Motor neuron (in vitro differentiated cells): ENCODE measurements at regions not wholly inside any gene's neighbourhood (a gene's known extent, or its start where the extent isn't known, plus 50 kb on each side); places are given as distances from the start of the nearest gene placed in this dataset.

ENCODE experiments used
- ATAC-seq, 8 experiments: fragments of 200-7000 bp; cut with Tn5 transposase; replicated peaks in 6 of 8; 2 replicates each; pipeline ENCODE4 v1.8.0; 2021; ENCODE audit warnings: mild to moderate bottlenecking in 8 of 8, moderate library complexity in 8 of 8
- H3K27ac ChIP-seq, 2 donors: fragments of 250-450 bp; sonication (Bioruptor Pico); 2 replicates each; pipeline ENCODE4 v1.9.0; 2021; ENCODE audit warnings: antibody characterized with exemption in 2 of 2, mild to moderate bottlenecking in 2 of 2, moderate library complexity in 1 of 2
- H3K4me1 ChIP-seq, 2 donors: fragments of 250-450 bp; sonication (Bioruptor Pico); replicated peaks in 1 of 2; 2 replicates each; pipeline ENCODE4 v1.6.1; 2021; ENCODE audit warnings: antibody characterized with exemption in 2 of 2, mild to moderate bottlenecking in 2 of 2, moderate library complexity in 1 of 2
- H3K4me3 ChIP-seq, 5 donors: fragments of 250-450 bp; sonication (Bioruptor Pico); 2 replicates each; pipeline ENCODE4 v1.9.0; 2021; ENCODE audit warnings: antibody characterized with exemption in 5 of 5, mild to moderate bottlenecking in 5 of 5, moderate library complexity in 4 of 5
- WGBS, 10 experiments: fragments of 450-650 bp; shearing (Covaris generic); methylation state at CpG; one replicate each; pipeline ENCODE4 v1.0.0; 2022; 5-methylcytosine and 5-hydroxymethylcytosine counted together
- in situ Hi-C, 9 experiments: fragments of 400-800 bp; cut with MboI; loops; one replicate each; pipeline ENCODE4 v1.15.0; 2021; ENCODE audit warnings: low sequenced_read_pairs in 9 of 9, low pct_unique_long_range_greater_than_20kb in 2 of 9; ENCODE audit not compliant: unreplicated experiment in 9 of 9

DNA sequence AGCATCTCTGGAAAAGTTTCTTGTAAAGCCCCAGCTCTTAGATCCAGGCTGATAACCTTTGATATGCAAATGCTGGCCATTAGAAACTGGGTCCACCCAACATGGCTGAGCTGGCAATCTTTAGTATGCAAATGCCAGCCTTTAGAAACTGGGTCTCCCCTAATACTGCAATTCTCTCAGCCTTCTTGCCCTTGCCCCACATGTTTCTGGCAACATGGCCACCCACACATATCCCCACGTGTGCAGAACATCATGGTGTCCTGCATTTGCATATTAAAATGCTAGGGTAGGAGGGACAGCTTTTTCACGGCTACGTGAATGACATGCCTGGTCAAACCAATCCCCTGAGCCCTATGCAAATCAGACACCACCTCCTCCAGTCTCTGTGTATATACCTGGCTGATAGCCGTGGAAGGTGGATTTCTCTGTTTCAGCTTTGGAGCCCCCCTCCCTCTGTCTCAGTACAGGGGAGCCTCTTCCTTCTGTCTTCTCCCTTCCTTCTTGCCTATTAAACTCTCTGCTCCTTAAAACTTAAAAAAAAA, 344.0 kb upstream of the NWD2 start:
- no peaks in the 10 kb centered on the region for H3K4me1 ChIP-seq
- H3K27ac ChIP-seq = no peak overlapping the region
- WGBS, 10 experiments = 0 to 88% (median 68%) methylated on average over 1 to 4 of the region's 4 CpGs
- peak in 2 of 8 experiments; percentile 26 to 32 for ATAC-seq
- in situ Hi-C loops = no loop called here
- H3K4me3 ChIP-seq = no peak overlapping the region

DNA sequence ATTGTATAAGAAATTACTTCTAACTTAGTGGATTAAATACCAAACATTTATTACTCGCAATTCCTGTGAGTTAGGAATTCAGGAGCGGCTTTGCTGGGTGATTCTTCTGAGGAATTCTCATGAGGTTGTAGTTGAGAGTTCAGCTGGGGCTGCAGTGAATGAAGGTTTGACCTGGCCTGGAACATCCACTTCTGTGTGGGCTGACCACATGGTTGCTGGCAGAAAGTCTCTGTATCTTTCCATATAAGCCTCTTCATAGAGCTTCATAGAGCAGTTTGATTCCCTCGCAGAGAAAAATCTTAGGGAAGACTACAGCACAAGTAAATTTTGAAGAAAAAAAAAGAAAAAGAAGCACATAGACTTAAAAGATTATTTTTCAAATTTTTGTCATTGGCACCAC, 339.7 kb upstream of the NWD2 start:
- no peak overlapping the region for H3K27ac ChIP-seq
- no peaks in the 10 kb centered on the region for H3K4me1 ChIP-seq
- in situ Hi-C loops = no loop called here
- H3K4me3 ChIP-seq = no peak overlapping the region
- 3 to 100% (median 90%) methylated on average over 1 to 3 of the region's 3 CpGs for WGBS, 10 experiments
- ATAC-seq = no peak

DNA sequence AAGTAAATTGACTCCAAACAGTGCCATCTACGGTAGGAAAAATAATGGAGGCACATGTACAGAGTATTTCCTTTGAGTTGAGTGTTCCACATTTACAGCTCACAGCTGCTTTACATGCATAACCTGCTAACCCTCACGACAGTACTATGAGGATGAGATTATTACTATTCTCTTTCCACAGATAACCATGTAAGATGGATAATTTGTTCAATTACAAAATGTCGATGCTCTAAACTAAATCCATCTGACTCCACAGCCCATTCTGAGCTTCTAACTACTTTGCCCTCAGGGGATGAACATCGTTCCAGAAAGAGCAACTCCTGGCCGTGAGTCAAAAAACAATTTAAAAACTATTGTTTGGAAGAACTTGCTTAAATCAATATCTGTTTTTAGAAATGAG, 330.4 kb upstream of the NWD2 start:
- WGBS, 10 experiments = 0 to 92% (median 83%) methylated on average over 1 to 5 of the region's 5 CpGs; no CpG with 5 or more reads in 1 of the 10 experiments
- in situ Hi-C loops = no loop called here
- no peak overlapping the region for H3K4me3 ChIP-seq
- ATAC-seq = peak in 2 of 8 experiments; percentile 40 to 43
- H3K4me1 ChIP-seq = peaks cover 0 to 29% of the 10 kb centered on the region in 2 donors
- no peak overlapping the region for H3K27ac ChIP-seq

- no peak overlapping the region for H3K4me3 ChIP-seq
- no peak overlapping the region for H3K27ac ChIP-seq
- 0 to 88% (median 55%) methylated on average over 1 to 2 of the region's 2 CpGs for WGBS, 10 experiments
- in situ Hi-C loops = no loop called here
- peaks cover 0 to 29% of the 10 kb centered on the region in 2 donors for H3K4me1 ChIP-seq
- ATAC-seq = no peak
Observed at GRCh38 chr4:36915717-36916116, 328.8 kb upstream of the NWD2 start.

- H3K4me3 ChIP-seq = no peak overlapping the region
- 15 to 94% (median 63%) methylated on average over 2 to 6 of the region's 6 CpGs; no CpG with 5 or more reads in 2 of the 10 experiments for WGBS, 10 experiments
- H3K4me1 ChIP-seq = peaks cover 0 to 35% of the 10 kb centered on the region in 2 donors
- no peak overlapping the region for H3K27ac ChIP-seq
- no peak for ATAC-seq
- in situ Hi-C loops = no loop called here
Observed at GRCh38 chr4:36917413-36917812, 327.1 kb upstream of the NWD2 start.

DNA sequence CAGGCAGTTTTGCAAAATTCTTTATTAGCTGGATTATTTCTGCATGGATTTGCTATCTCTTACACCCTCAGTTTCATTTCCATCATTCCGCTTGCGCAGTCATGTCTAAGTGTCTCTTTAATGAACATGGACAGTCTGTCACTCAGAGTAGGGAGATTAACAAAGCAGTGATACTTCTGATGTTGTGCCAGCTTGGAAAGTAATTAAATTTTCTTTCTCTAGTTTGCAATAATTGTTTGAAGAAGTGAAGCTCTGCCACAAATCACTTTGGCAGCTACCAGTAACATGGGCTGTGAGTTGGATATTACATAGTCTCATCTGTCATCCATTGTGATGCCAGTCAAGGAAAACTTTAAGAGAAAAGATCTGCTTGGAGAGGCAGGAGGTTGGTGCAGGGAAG, 324.8 kb upstream of the NWD2 start:
- ATAC-seq = peak in 3 of 8 experiments; percentile 29 to 39 (median 37)
- peaks cover 0 to 19% of the 10 kb centered on the region in 2 donors for H3K4me1 ChIP-seq
- H3K27ac ChIP-seq = no peak overlapping the region
- 40 to 100% (median 73%) methylated on average over 1 to 2 of the region's 2 CpGs; no CpG with 5 or more reads in 4 of the 10 experiments for WGBS, 10 experiments
- H3K4me3 ChIP-seq = no peak overlapping the region
- in situ Hi-C loops = no loop called here

DNA sequence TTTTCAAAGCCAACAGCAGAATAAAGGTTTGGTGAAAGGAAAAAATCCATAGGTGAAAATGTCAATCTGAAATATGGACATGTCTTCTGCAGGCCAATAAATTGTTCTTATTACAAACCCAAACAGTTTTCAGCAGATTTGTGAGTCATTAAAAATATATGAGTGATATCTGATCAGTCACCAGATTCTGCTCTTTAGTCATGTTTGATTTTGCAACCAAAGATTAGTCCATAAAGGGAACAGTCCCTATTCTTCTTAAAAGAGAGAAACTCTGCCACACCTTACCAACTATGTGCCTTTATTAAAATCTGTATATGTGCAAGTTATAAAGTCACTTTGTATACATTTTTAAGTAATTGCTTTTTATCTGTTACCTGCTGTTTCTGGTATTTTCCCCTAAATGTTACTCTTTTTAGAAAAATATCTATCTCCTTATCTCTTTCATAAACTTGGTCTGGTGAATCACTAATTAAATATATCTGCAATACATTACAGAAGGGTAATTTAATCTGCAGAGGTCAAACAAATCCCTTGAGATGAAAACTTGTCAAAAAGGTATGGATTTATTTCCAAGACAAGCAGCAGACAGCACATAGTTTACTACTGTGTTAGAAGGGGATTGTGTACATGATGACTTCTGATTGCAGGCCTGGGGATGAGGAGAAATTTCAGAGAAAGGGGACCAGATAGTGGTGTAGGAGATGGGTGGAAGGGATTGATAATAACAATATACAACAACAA, 322.9 kb upstream of the NWD2 start:
- Histone ChIP-seq H3K4me3 (no peak overlapping the region), H3K4me1 (peaks cover 0 to 13% of the 10 kb centered on the region in 2 donors), H3K27ac (no peak overlapping the region)
- in situ Hi-C loops = no loop called here
- ATAC-seq = peak in 3 of 8 experiments; percentile 16 to 73 (median 67)

DNA sequence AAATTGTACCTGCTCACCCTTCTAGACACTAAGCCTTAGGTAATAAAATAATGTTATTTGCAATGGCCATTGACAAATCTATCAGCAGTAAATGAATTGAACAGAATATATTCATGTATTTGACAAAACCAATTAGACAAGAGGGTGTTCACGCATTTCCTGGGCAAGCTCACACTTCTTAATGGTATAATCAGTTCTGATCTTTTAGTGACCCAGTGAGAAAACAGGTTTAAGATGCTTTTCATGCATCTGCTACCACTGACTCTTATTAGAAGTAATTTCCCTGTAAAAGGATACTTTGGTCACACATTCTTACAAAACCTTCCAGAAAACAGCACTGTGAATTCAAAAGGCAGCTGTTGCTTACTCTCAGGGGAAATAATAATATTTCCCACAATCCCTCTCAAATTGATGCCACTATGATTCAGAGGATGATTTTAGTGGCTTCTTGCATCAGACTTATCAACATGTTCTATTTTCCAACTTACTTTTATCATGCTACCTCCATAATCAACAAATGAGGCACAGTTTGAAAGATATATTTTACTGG, 313.9 kb upstream of the NWD2 start:
- Histone ChIP-seq H3K4me1 (peaks cover 4 to 22% of the 10 kb centered on the region in 2 donors), H3K27ac (peak overlapping the region in 1 of 2 donors; percentile 26), H3K4me3 (no peak overlapping the region)
- ATAC-seq = peak in 5 of 8 experiments; percentile 51 to 82 (median 64)
- in situ Hi-C loops = no loop called here
- WGBS, 10 experiments = 0 to 80% (median 67%) methylated on average over 1 of the region's 1 CpG; no CpG with 5 or more reads in 3 of the 10 experiments

- in situ Hi-C loops = no loop called here
- no peak overlapping the region for H3K27ac ChIP-seq
- no peak overlapping the region for H3K4me3 ChIP-seq
- H3K4me1 ChIP-seq = peaks cover 2 to 4% of the 10 kb centered on the region in 2 donors
- 0 to 90% (median 62%) methylated on average over 1 to 2 of the region's 2 CpGs; no CpG with 5 or more reads in 3 of the 10 experiments for WGBS, 10 experiments
- ATAC-seq = no peak
Observed at GRCh38 chr4:36944232-36944631, 300.3 kb upstream of the NWD2 start.

DNA sequence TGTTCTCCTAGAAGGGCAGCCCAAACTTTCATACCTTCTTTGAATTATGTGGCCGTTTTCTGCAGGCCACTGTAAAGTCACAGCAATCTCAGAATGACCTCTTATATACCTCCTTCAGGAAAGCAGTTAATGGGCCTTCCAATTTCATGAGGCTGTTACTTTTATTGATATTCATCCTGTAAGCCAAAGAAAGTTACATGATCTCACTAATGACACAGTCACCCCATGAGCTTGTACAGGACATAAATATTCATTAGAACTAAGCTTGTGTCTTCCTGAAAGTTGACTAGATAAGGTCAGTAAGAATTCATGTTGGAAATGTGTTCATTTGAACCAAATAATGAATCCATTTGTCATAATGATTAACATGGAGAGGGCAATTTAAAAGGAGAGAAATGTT, 283.1 kb upstream of the NWD2 start:
- in situ Hi-C loops = no loop called here
- Histone ChIP-seq H3K27ac (no peak overlapping the region), H3K4me3 (no peak overlapping the region), H3K4me1 (peaks cover 0 to 8% of the 10 kb centered on the region in 2 donors)
- WGBS, 10 experiments = 0 to 100% (median 50%) methylated on average over 1 of the region's 1 CpG; no CpG with 5 or more reads in 1 of the 10 experiments
- peak in 5 of 8 experiments; percentile 49 to 94 (median 82) for ATAC-seq

DNA sequence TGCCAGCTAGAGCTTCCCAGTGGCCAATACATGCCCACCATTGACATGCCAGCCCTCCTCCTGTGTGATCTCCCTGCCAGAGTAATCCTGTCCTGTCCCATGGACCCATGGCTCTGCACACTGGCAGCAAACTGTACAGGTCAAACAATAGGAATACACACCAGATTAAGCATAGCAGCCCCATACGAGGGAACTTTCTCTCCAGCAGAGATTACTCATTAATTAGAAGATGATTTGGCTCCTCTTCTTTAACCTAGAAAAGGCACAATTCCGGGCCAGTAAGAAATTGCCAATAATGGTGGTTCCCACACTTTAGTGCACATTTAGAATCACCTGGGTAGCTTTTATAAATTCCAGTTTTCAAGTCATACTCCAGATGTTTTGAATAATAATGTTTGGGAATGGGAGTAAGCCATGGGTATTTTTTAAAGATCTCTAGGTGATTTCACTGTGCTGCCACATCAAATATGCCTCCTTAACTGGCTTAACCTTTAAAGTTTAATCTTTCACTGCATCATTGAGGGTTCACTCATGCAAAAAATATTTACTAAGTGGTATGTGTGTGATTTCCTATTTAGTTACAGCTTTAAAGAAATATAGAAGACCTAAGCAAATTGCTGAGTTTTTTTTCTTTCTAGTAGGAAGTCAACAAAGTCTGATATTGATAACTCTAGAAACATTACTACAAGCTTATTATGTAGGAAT, 277.6 kb upstream of the NWD2 start:
- 0 to 74% (median 10%) methylated on average over 1 to 2 of the region's 2 CpGs; no CpG with 5 or more reads in 3 of the 10 experiments for WGBS, 10 experiments

DNA sequence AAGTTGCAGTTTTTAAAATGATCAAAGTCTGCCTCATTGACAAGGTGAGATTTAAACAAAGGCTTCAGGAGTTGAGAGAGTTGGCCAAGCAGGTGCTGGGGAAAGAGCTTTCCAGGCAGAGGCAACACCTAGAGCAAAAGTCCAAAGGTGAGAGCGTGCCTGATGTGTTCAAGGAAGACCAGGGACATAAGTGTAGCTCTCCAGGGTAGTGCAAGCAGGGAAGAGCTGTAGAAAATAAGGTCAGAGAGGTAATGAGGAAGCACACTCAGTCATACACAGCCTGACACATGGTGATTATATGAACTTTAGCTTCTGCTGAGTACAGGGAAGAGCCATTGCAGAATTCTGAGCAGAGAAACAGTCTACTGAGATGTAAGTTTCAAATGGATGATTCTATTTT, 265.0 kb upstream of the NWD2 start:
- ATAC-seq = peak in 1 of 8 experiments; percentile 59
- no peak overlapping the region for H3K27ac ChIP-seq
- WGBS, 10 experiments = 0% methylated on average over 1 of the region's 1 CpG; no CpG with 5 or more reads in 7 of the 10 experiments
- no peaks in the 10 kb centered on the region for H3K4me1 ChIP-seq
- no peak overlapping the region for H3K4me3 ChIP-seq
- in situ Hi-C loops = no loop called here

More for the DNA sequence above, 277.6 kb upstream of the NWD2 start:
- ATAC-seq = no peak
- H3K4me3 ChIP-seq = no peak overlapping the region
- H3K4me1 ChIP-seq = peaks cover 0 to 6% of the 10 kb centered on the region in 2 donors
- in situ Hi-C loops = no loop called here
- H3K27ac ChIP-seq = no peak overlapping the region
